ENCODE measurements at regions not wholly inside any gene's neighbourhood (a gene's known extent, or its start where the extent isn't known, plus 50 kb on each side); places are given as distances from the start of the nearest gene placed in this dataset.

- CTCF ChIA-PET, result no interaction called here
- POLR2A ChIA-PET, result no interaction called here
- TF ChIP-seq CTBP1 (IDR thresholded peaks at IDR 0.05; ENCODE audit: borderline replicate concordance) (no peak), ELF4 (IDR thresholded peaks at IDR 0.05) (no peak), TARDBP (IDR thresholded peaks at IDR 0.05) (no peak), L3MBTL2 (conservative IDR thresholded peaks at IDR 0.05) (no peak), NFRKB (IDR thresholded peaks at IDR 0.05) (no peak), ARNT (IDR thresholded peaks at IDR 0.05) (no peak), BHLHE40 (IDR thresholded peaks at IDR 0.05; ENCODE audit: borderline replicate concordance) (no peak), FOXM1 (IDR thresholded peaks at IDR 0.05; ENCODE audit: borderline replicate concordance) (no peak), PKNOX1 (IDR thresholded peaks at IDR 0.05) (no peak), FOXA1 (IDR thresholded peaks at IDR 0.05) (no peak), HDGF (IDR thresholded peaks at IDR 0.05; ENCODE audit: borderline replicate concordance) (no peak)
- DNase-seq (ENCODE audit: extremely low spot score), result no peak
Observed at GRCh38 chr6:4405621-4406212, 270.3 kb upstream of the ECI2 start.

- ChIA-PET CTCF (no interaction called here), POLR2A (no interaction called here)
- no peak for DNase-seq (ENCODE audit: extremely low spot score)
- TF ChIP-seq SP1 (IDR thresholded peaks at IDR 0.05) (no peak), TARDBP (IDR thresholded peaks at IDR 0.05) (no peak), FOXK2 (IDR thresholded peaks at IDR 0.05) (no peak), FOXA1 (IDR thresholded peaks at IDR 0.05) (no peak), SUZ12 (IDR thresholded peaks at IDR 0.05) (no peak), FOXM1 (IDR thresholded peaks at IDR 0.05; ENCODE audit: borderline replicate concordance) (no peak), NFRKB (IDR thresholded peaks at IDR 0.05) (no peak)
Observed at GRCh38 chr6:4404415-4404814, 269.0 kb upstream of the ECI2 start.

GRCh38 chr6:4403828-4404227, 268.5 kb upstream of the ECI2 start:
- POLR2A ChIA-PET, result no interaction called here
- no peak for DNase-seq (ENCODE audit: extremely low spot score)
- TF ChIP-seq CTBP1 (IDR thresholded peaks at IDR 0.05; ENCODE audit: borderline replicate concordance) (no peak), ARNT (IDR thresholded peaks at IDR 0.05) (no peak), FOXM1 (IDR thresholded peaks at IDR 0.05; ENCODE audit: borderline replicate concordance) (no peak), FOXA1 (IDR thresholded peaks at IDR 0.05) (no peak), SUZ12 (IDR thresholded peaks at IDR 0.05) (no peak), HDGF (IDR thresholded peaks at IDR 0.05; ENCODE audit: borderline replicate concordance) (no peak), PKNOX1 (IDR thresholded peaks at IDR 0.05) (no peak), BHLHE40 (IDR thresholded peaks at IDR 0.05; ENCODE audit: borderline replicate concordance) (no peak), NFRKB (IDR thresholded peaks at IDR 0.05) (no peak), ELF4 (IDR thresholded peaks at IDR 0.05) (no peak), SP1 (IDR thresholded peaks at IDR 0.05) (no peak), ZNF384 (IDR thresholded peaks at IDR 0.05) (no peak), LEF1 (IDR thresholded peaks at IDR 0.05; ENCODE audit: borderline replicate concordance) (no peak), TARDBP (IDR thresholded peaks at IDR 0.05) (no peak), FOXK2 (IDR thresholded peaks at IDR 0.05) (no peak)
- CTCF ChIA-PET, result no interaction called here

- TF ChIP-seq ZNF384 (IDR thresholded peaks at IDR 0.05) (no peak), CTBP1 (IDR thresholded peaks at IDR 0.05; ENCODE audit: borderline replicate concordance) (no peak), BHLHE40 (IDR thresholded peaks at IDR 0.05; ENCODE audit: borderline replicate concordance) (no peak), HDGF (IDR thresholded peaks at IDR 0.05; ENCODE audit: borderline replicate concordance) (no peak), ELF4 (IDR thresholded peaks at IDR 0.05) (no peak), FOXM1 (IDR thresholded peaks at IDR 0.05; ENCODE audit: borderline replicate concordance) (no peak), ARNT (IDR thresholded peaks at IDR 0.05) (no peak), LEF1 (IDR thresholded peaks at IDR 0.05; ENCODE audit: borderline replicate concordance) (no peak), L3MBTL2 (conservative IDR thresholded peaks at IDR 0.05) (no peak), SUZ12 (IDR thresholded peaks at IDR 0.05) (no peak)
- ChIA-PET CTCF (no interaction called here), POLR2A (no interaction called here)
- DNase-seq (ENCODE audit: extremely low spot score), result no peak
Observed at GRCh38 chr6:4403023-4403752, 267.8 kb upstream of the ECI2 start.

- POLR2A ChIA-PET, result no interaction called here
- no peak for TF ChIP-seq SUZ12 (IDR thresholded peaks at IDR 0.05)
- TF ChIP-seq TARDBP (IDR thresholded peaks at IDR 0.05), result no peak
- no peak for TF ChIP-seq ELF4 (IDR thresholded peaks at IDR 0.05)
- TF ChIP-seq PKNOX1 (IDR thresholded peaks at IDR 0.05), result no peak
- TF ChIP-seq SP1 (IDR thresholded peaks at IDR 0.05), result no peak
- no peak for TF ChIP-seq FOXA1 (IDR thresholded peaks at IDR 0.05)
- TF ChIP-seq FOXK2 (IDR thresholded peaks at IDR 0.05), result no peak
- TF ChIP-seq ZNF384 (IDR thresholded peaks at IDR 0.05), result no peak
- no peak for TF ChIP-seq ARNT (IDR thresholded peaks at IDR 0.05)
- TF ChIP-seq CTBP1 (IDR thresholded peaks at IDR 0.05; ENCODE audit: borderline replicate concordance), result no peak
- no peak for TF ChIP-seq LEF1 (IDR thresholded peaks at IDR 0.05; ENCODE audit: borderline replicate concordance)
- no peak for TF ChIP-seq BHLHE40 (IDR thresholded peaks at IDR 0.05; ENCODE audit: borderline replicate concordance)
- no peak for DNase-seq (ENCODE audit: extremely low spot score)
- CTCF ChIA-PET, result no interaction called here
Observed at GRCh38 chr6:4402477-4402976, 267.2 kb upstream of the ECI2 start.

Measured in HEK293T (cell line).